Vagina (tissue), 2 donors: ENCODE measurements at regions not wholly inside any gene's neighbourhood (a gene's known extent, or its start where the extent isn't known, plus 50 kb on each side); places are given as distances from the start of the nearest gene placed in this dataset.

Experiments
- POLR2A ChIP-seq, 2 donors: fragments of 450-650 bp; IDR thresholded peaks; one replicate each; pipeline ENCODE4 v1.6.1; 2017; ENCODE audit warnings: antibody characterized with exemption in 2 of 2, mild to moderate bottlenecking in 2 of 2, moderate library complexity in 2 of 2
- TF ChIP-seq, protein P1 (sequence below), 3 experiments: fragments of 450-650 bp in 2 of 3; fragments of 200-600 bp in 1 of 3; sonication (generic) in 1 of 3; IDR thresholded peaks; one replicate each; pipeline ENCODE4 v1.5.1; 2017 to 2019; ENCODE audit warnings: antibody characterized with exemption in 3 of 3, mild to moderate bottlenecking in 2 of 3, moderate library complexity in 2 of 3

DNA sequence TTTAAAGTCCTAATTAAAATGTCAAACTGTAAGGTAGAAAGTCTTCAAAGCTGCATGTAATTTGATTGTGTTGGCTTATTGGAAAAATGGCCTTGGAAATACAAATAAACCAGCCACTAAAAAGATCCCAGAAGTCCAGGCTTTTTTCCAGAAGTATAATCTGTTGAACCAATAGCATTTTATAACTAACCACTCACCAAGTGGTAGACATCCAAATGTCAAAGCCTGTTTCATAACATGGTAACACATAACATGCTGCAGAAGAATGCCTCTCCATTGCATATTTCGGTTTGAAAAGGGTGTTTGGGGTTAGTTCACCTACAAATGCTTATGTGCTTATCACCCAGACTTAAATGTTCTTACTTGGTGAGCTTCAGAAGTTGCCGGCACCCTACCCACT, 183.7 kb upstream of the DIO2 start:
- TF ChIP-seq POLR2A (IDR thresholded peaks at IDR 0.05): no peak
- TF ChIP-seq, protein P1, sequence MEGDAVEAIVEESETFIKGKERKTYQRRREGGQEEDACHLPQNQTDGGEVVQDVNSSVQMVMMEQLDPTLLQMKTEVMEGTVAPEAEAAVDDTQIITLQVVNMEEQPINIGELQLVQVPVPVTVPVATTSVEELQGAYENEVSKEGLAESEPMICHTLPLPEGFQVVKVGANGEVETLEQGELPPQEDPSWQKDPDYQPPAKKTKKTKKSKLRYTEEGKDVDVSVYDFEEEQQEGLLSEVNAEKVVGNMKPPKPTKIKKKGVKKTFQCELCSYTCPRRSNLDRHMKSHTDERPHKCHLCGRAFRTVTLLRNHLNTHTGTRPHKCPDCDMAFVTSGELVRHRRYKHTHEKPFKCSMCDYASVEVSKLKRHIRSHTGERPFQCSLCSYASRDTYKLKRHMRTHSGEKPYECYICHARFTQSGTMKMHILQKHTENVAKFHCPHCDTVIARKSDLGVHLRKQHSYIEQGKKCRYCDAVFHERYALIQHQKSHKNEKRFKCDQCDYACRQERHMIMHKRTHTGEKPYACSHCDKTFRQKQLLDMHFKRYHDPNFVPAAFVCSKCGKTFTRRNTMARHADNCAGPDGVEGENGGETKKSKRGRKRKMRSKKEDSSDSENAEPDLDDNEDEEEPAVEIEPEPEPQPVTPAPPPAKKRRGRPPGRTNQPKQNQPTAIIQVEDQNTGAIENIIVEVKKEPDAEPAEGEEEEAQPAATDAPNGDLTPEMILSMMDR (IDR thresholded peaks at IDR 0.05): no peak
